Keratinocyte (primary cell): ENCODE measurements at regions not wholly inside any gene's neighbourhood (a gene's known extent, or its start where the extent isn't known, plus 50 kb on each side); places are given as distances from the start of the nearest gene placed in this dataset.

Experiments
- DNase-seq: peaks from one replicate; pipeline ENCODE4 v3.0.0-alpha.2; 2011; ENCODE audit warnings: low read depth, missing footprints, low spot score
- FAIRE-seq: peaks from 2 replicates; lab custom pipeline; 2011; peaks lifted over from hg19 to GRCh38; lab: Jason Lieb, UNC
- H2AFZ ChIP-seq: 2 replicates; pipeline ENCODE4 v1.6.0; 2012; ENCODE audit warnings: low read length, control low read depth, inconsistent platforms; ENCODE audit not compliant: control insufficient read depth
- H3K27ac ChIP-seq: 2 replicates; pipeline ENCODE4 v1.5.1; 2011; ENCODE audit warnings: low read length; ENCODE audit not compliant: control insufficient read depth, insufficient read depth
- H3K27me3 ChIP-seq: 3 replicates; pipeline ENCODE4 v1.6.0; 2011; ENCODE audit warnings: low read length; ENCODE audit not compliant: control insufficient read depth, insufficient read depth; ENCODE audit errors: extremely low read depth
- H3K36me3 ChIP-seq, 2 experiments: 2 replicates in 1 of 2; 3 replicates in 1 of 2; pipeline ENCODE4 v1.5.1; 2011; ENCODE audit warnings: low read length in 2 of 2, mild to moderate bottlenecking in 1 of 2; ENCODE audit not compliant: control insufficient read depth in 2 of 2, insufficient read depth in 2 of 2; ENCODE audit errors: extremely low read depth in 1 of 2
- H3K4me1 ChIP-seq: 3 replicates; pipeline ENCODE4 v1.5.1; 2011; ENCODE audit warnings: low read length; ENCODE audit not compliant: control insufficient read depth, insufficient read depth; ENCODE audit errors: extremely low read depth
- H3K4me2 ChIP-seq: 3 replicates; pipeline ENCODE4 v1.6.0; 2011; ENCODE audit warnings: low read depth, low read length; ENCODE audit not compliant: control insufficient read depth, insufficient read depth; ENCODE audit errors: extremely low read depth
- H3K4me3 ChIP-seq, 3 experiments: fragments of 200-600 bp in 1 of 3; sonication (generic) in 1 of 3; 2 replicates in 2 of 3; 3 replicates in 1 of 3; pipeline ENCODE4 v1.5.1; 2011 to 2016; ENCODE audit warnings: low read length in 3 of 3, mild to moderate bottlenecking in 3 of 3, control low read depth in 2 of 3, inconsistent platforms in 1 of 3, low read depth in 1 of 3, mixed read lengths in 1 of 3, mixed run types in 1 of 3, moderate library complexity in 1 of 3; ENCODE audit not compliant: control insufficient read depth in 2 of 3, insufficient read depth in 2 of 3; ENCODE audit errors: extremely low read depth in 1 of 3
- H3K79me2 ChIP-seq: 2 replicates; pipeline ENCODE4 v1.6.0; 2012; ENCODE audit warnings: low read length; ENCODE audit not compliant: control insufficient read depth, insufficient read depth
- H3K9ac ChIP-seq: 3 replicates; pipeline ENCODE4 v1.6.0; 2011; ENCODE audit warnings: low read length; ENCODE audit not compliant: control insufficient read depth, insufficient read depth; ENCODE audit errors: extremely low read depth
- H3K9me1 ChIP-seq: 3 replicates; pipeline ENCODE4 v1.6.0; 2011; ENCODE audit warnings: low read length; ENCODE audit not compliant: control insufficient read depth, insufficient read depth; ENCODE audit errors: extremely low read depth
- H3K9me3 ChIP-seq: 2 replicates; pipeline ENCODE4 v1.5.1; 2012; ENCODE audit warnings: low read depth, low read length; ENCODE audit not compliant: control insufficient read depth
- H4K20me1 ChIP-seq: 3 replicates; pipeline ENCODE4 v1.6.0; 2011; ENCODE audit warnings: low read length; ENCODE audit not compliant: control insufficient read depth, insufficient read depth; ENCODE audit errors: extremely low read depth
- CTCF ChIP-seq, 3 experiments: IDR thresholded peaks in 1 of 3; conservative IDR thresholded peaks in 1 of 3; optimal IDR thresholded peaks in 1 of 3; 2 replicates in 2 of 3; 3 replicates in 1 of 3; pipeline versions ENCODE3 to v1.5.1; 2011; ENCODE audit warnings: low read length in 3 of 3, mild to moderate bottlenecking in 3 of 3, moderate library complexity in 2 of 3, control low read depth in 1 of 3, inconsistent platforms in 1 of 3; ENCODE audit not compliant: insufficient read depth in 2 of 3; ENCODE audit errors: extremely low read depth in 1 of 3
- EZH2 ChIP-seq: IDR thresholded peaks from one replicate; pipeline ENCODE4 v1.6.1; 2012; ENCODE audit warnings: inconsistent platforms, mild to moderate bottlenecking, low read length, moderate library complexity
- dilution Hi-C: fragments of 300-500 bp; cut with MboI; formaldehyde crosslinking; loops from one replicate; pipeline ENCODE4 v1.7.0; 2020; ENCODE audit warnings: low sequenced_read_pairs; ENCODE audit not compliant: extremely low pct_ligation_motif_present

GRCh38 chr1:219119839-219120238, 53.8 kb upstream of the LYPLAL1 start:
- no peak overlapping the region for H2AFZ ChIP-seq
- H3K27me3 ChIP-seq, result no peaks in the 10 kb centered on the region
- H3K36me3 ChIP-seq, result no peaks in the 10 kb centered on the region
- DNase-seq, result no peak
- dilution Hi-C loops, result no loop called here
- FAIRE-seq, result no peak
- H3K4me1 ChIP-seq, result no peaks in the 10 kb centered on the region
- H3K9me1 ChIP-seq, result no peaks in the 10 kb centered on the region
- no peak overlapping the region for H3K27ac ChIP-seq
- TF ChIP-seq EZH2 (no peak), CTCF (optimal IDR thresholded peaks at IDR 0.05 in 1 of 3, IDR thresholded peaks at IDR 0.05 in 1 of 3, conservative IDR thresholded peaks at IDR 0.05 in 1 of 3; ENCODE audit: extremely low read depth in 1 of 3, insufficient read depth in 2 of 3, low read length in 3 of 3) (no peak)
- H3K4me2 ChIP-seq, result no peak overlapping the region
- no peaks in the 10 kb centered on the region for H3K9me3 ChIP-seq
- no peak overlapping the region for H3K9ac ChIP-seq
- H4K20me1 ChIP-seq, result no peaks in the 10 kb centered on the region
- no peaks in the 10 kb centered on the region for H3K79me2 ChIP-seq
- no peak overlapping the region for H3K4me3 ChIP-seq

GRCh38 chr1:219120624-219121544, 52.8 kb upstream of the LYPLAL1 start:
- no peaks in the 10 kb centered on the region for H4K20me1 ChIP-seq
- no peak for DNase-seq
- dilution Hi-C loops, result no loop called here
- no peaks in the 10 kb centered on the region for H3K79me2 ChIP-seq
- no peak overlapping the region for H3K4me2 ChIP-seq
- no peaks in the 10 kb centered on the region for H3K27me3 ChIP-seq
- no peak for TF ChIP-seq CTCF (optimal IDR thresholded peaks at IDR 0.05 in 1 of 3, IDR thresholded peaks at IDR 0.05 in 1 of 3, conservative IDR thresholded peaks at IDR 0.05 in 1 of 3; ENCODE audit: extremely low read depth in 1 of 3, insufficient read depth in 2 of 3, low read length in 3 of 3)
- TF ChIP-seq EZH2, result no peak
- H3K9me3 ChIP-seq, result no peaks in the 10 kb centered on the region
- H3K9me1 ChIP-seq, result no peaks in the 10 kb centered on the region
- no peaks in the 10 kb centered on the region for H3K36me3 ChIP-seq
- H3K9ac ChIP-seq, result no peak overlapping the region
- FAIRE-seq, result no peak
- H3K27ac ChIP-seq, result no peak overlapping the region
- no peak overlapping the region for H2AFZ ChIP-seq
- H3K4me3 ChIP-seq, result no peak overlapping the region
- H3K4me1 ChIP-seq, result no peaks in the 10 kb centered on the region
